ENCODE measurements at regions not wholly inside any gene's neighbourhood (a gene's known extent, or its start where the extent isn't known, plus 50 kb on each side); places are given as distances from the start of the nearest gene placed in this dataset.

- Mint-ChIP-seq H3K9me3 (peaks cover 36% of the 10 kb centered on the region), H3K27me3 (ENCODE audit: low read depth) (no peaks in the 10 kb centered on the region), H3K4me1 (no peaks in the 10 kb centered on the region), H3K36me3 (peaks cover 23% of the 10 kb centered on the region), H3K27ac (no peak overlapping the region), H3K4me3 (no peak overlapping the region)
- no peak for DNase-seq (ENCODE audit: low spot score)
- POLR2A ChIA-PET = no interaction called here
- TF ChIP-seq ZNF532 (CRISPR knock-in tag; IDR thresholded peaks at IDR 0.05; ENCODE audit: borderline replicate concordance) (no peak), ZNF416 (CRISPR knock-in tag; IDR thresholded peaks at IDR 0.05) (no peak), ZNF232 (CRISPR knock-in tag; IDR thresholded peaks at IDR 0.05) (no peak), SMAD4 (CRISPR knock-in tag; IDR thresholded peaks at IDR 0.05) (no peak), ATF6 (CRISPR knock-in tag; IDR thresholded peaks at IDR 0.05) (no peak), CREB1 (CRISPR knock-in tag; IDR thresholded peaks at IDR 0.05) (no peak), ZBTB21 (CRISPR knock-in tag; IDR thresholded peaks at IDR 0.05; ENCODE audit: borderline replicate concordance) (no peak), NR3C1 (CRISPR knock-in tag; conservative IDR thresholded peaks at IDR 0.05; ENCODE audit: low read depth) (no peak), TEAD1 (CRISPR knock-in tag; IDR thresholded peaks at IDR 0.05) (no peak), MXD4 (CRISPR knock-in tag; IDR thresholded peaks at IDR 0.05; ENCODE audit: borderline replicate concordance) (no peak), JUN (CRISPR knock-in tag; IDR thresholded peaks at IDR 0.05) (no peak), ESRRA (CRISPR knock-in tag; IDR thresholded peaks at IDR 0.05; ENCODE audit: borderline replicate concordance) (no peak), NR1H2 (CRISPR knock-in tag; IDR thresholded peaks at IDR 0.05) (no peak)
- TF ChIP-seq, protein P1, sequence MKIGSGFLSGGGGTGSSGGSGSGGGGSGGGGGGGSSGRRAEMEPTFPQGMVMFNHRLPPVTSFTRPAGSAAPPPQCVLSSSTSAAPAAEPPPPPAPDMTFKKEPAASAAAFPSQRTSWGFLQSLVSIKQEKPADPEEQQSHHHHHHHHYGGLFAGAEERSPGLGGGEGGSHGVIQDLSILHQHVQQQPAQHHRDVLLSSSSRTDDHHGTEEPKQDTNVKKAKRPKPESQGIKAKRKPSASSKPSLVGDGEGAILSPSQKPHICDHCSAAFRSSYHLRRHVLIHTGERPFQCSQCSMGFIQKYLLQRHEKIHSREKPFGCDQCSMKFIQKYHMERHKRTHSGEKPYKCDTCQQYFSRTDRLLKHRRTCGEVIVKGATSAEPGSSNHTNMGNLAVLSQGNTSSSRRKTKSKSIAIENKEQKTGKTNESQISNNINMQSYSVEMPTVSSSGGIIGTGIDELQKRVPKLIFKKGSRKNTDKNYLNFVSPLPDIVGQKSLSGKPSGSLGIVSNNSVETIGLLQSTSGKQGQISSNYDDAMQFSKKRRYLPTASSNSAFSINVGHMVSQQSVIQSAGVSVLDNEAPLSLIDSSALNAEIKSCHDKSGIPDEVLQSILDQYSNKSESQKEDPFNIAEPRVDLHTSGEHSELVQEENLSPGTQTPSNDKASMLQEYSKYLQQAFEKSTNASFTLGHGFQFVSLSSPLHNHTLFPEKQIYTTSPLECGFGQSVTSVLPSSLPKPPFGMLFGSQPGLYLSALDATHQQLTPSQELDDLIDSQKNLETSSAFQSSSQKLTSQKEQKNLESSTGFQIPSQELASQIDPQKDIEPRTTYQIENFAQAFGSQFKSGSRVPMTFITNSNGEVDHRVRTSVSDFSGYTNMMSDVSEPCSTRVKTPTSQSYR (CRISPR knock-in tag; IDR thresholded peaks at IDR 0.05) = no peak
- TF ChIP-seq, protein P2, sequence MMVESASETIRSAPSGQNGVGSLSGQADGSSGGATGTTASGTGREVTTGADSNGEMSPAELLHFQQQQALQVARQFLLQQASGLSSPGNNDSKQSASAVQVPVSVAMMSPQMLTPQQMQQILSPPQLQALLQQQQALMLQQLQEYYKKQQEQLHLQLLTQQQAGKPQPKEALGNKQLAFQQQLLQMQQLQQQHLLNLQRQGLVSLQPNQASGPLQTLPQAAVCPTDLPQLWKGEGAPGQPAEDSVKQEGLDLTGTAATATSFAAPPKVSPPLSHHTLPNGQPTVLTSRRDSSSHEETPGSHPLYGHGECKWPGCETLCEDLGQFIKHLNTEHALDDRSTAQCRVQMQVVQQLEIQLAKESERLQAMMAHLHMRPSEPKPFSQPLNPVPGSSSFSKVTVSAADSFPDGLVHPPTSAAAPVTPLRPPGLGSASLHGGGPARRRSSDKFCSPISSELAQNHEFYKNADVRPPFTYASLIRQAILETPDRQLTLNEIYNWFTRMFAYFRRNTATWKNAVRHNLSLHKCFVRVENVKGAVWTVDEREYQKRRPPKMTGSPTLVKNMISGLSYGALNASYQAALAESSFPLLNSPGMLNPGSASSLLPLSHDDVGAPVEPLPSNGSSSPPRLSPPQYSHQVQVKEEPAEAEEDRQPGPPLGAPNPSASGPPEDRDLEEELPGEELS (CRISPR knock-in tag; IDR thresholded peaks at IDR 0.05) = no peak
- TF ChIP-seq, protein P3, sequence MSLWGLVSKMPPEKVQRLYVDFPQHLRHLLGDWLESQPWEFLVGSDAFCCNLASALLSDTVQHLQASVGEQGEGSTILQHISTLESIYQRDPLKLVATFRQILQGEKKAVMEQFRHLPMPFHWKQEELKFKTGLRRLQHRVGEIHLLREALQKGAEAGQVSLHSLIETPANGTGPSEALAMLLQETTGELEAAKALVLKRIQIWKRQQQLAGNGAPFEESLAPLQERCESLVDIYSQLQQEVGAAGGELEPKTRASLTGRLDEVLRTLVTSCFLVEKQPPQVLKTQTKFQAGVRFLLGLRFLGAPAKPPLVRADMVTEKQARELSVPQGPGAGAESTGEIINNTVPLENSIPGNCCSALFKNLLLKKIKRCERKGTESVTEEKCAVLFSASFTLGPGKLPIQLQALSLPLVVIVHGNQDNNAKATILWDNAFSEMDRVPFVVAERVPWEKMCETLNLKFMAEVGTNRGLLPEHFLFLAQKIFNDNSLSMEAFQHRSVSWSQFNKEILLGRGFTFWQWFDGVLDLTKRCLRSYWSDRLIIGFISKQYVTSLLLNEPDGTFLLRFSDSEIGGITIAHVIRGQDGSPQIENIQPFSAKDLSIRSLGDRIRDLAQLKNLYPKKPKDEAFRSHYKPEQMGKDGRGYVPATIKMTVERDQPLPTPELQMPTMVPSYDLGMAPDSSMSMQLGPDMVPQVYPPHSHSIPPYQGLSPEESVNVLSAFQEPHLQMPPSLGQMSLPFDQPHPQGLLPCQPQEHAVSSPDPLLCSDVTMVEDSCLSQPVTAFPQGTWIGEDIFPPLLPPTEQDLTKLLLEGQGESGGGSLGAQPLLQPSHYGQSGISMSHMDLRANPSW (CRISPR knock-in tag; conservative IDR thresholded peaks at IDR 0.05; ENCODE audit: low read depth) = no peak
- CTCF ChIA-PET = no interaction called here
- no peak for ATAC-seq
These were observed 752.9 kb upstream of the SEMA6A start for GRCh38 chr5:117327511-117327910.
